ENCODE measurements at regions not wholly inside any gene's neighbourhood (a gene's known extent, or its start where the extent isn't known, plus 50 kb on each side); places are given as distances from the start of the nearest gene placed in this dataset.
"Not testable (repeated sequence)": the region's sequence is repeated elsewhere in the genome, so short reads cannot be mapped to it uniquely, and the experiment has no call there.

GRCh38 chr10:109727436-109727835 is 195.9 kb downstream of the XPNPEP1 start:
- no peak for DNase-seq

- DNase-seq: no peak
Measured at GRCh38 chr10:109726473-109726872, 196.8 kb downstream of the XPNPEP1 start.

GRCh38 chr10:109723305-109723704 is 200.0 kb downstream of the XPNPEP1 start:
- DNase-seq: no peak

GRCh38 chr10:109721453-109722064 is 201.8 kb downstream of the XPNPEP1 start:
- no peak for DNase-seq

- DNase-seq: no peak
Measured at GRCh38 chr10:109706026-109706560, 217.2 kb downstream of the XPNPEP1 start.

- DNase-seq: no peak
Measured at GRCh38 chr10:109701633-109702215, 221.6 kb downstream of the XPNPEP1 start.

GRCh38 chr10:109698882-109699664 is 224.2 kb downstream of the XPNPEP1 start:
- no peak for DNase-seq

- DNase-seq: no peak
Measured at GRCh38 chr10:109698086-109698485, 225.2 kb downstream of the XPNPEP1 start.

GRCh38 chr10:109696981-109697775 is 226.1 kb downstream of the XPNPEP1 start:
- no peak for DNase-seq

- DNase-seq: no peak
Measured at GRCh38 chr10:109696462-109696861, 226.8 kb downstream of the XPNPEP1 start.

GRCh38 chr10:109695988-109696387 is 227.3 kb downstream of the XPNPEP1 start:
- DNase-seq: no peak

- DNase-seq: no peak
Measured at GRCh38 chr10:109689785-109690184, 233.5 kb downstream of the XPNPEP1 start.

- DNase-seq: no peak
Measured at GRCh38 chr10:109679478-109679877, 243.8 kb downstream of the XPNPEP1 start.

GRCh38 chr10:109678857-109679256 is 244.5 kb downstream of the XPNPEP1 start:
- DNase-seq: no peak

GRCh38 chr10:109676703-109677102 is 246.6 kb downstream of the XPNPEP1 start:
- peak; percentile 9 for DNase-seq

- DNase-seq: no peak
Measured at GRCh38 chr10:109668703-109669102, 254.6 kb downstream of the XPNPEP1 start.

GRCh38 chr10:109668154-109668665 is 255.1 kb downstream of the XPNPEP1 start:
- DNase-seq: no peak

GRCh38 chr10:109665321-109665720 is 258.0 kb downstream of the XPNPEP1 start:
- no peak for DNase-seq

GRCh38 chr10:109664554-109664953 is 258.8 kb downstream of the XPNPEP1 start:
- no peak for DNase-seq

- no peak for DNase-seq
Measured at GRCh38 chr10:109663122-109663521, 260.2 kb downstream of the XPNPEP1 start.

GRCh38 chr10:109652612-109653011 is 270.7 kb downstream of the XPNPEP1 start:
- not testable (repeated sequence) for DNase-seq

- DNase-seq: no peak
Measured at GRCh38 chr10:109650228-109650627, 273.1 kb downstream of the XPNPEP1 start.

- no peak for DNase-seq
Measured at GRCh38 chr10:109647627-109648026, 275.7 kb downstream of the XPNPEP1 start.
